Loucy (cell line): ENCODE measurements at regions not wholly inside any gene's neighbourhood (a gene's known extent, or its start where the extent isn't known, plus 50 kb on each side); places are given as distances from the start of the nearest gene placed in this dataset.

Experiments used
- H2AFZ ChIP-seq: fragments of 200-600 bp; sonication (generic); 2 replicates; pipeline ENCODE4 v1.6.0; 2016; ENCODE audit warnings: antibody characterized with exemption, mild to moderate bottlenecking, low read length, moderate library complexity
- H3F3A ChIP-seq: fragments of 200-600 bp; 2 replicates; pipeline ENCODE4 v1.6.0; 2016; ENCODE audit warnings: antibody characterized with exemption, low read depth, mild to moderate bottlenecking
- H3K27me3 ChIP-seq: fragments of 200-600 bp; sonication (generic); 2 replicates; pipeline ENCODE4 v1.6.1; 2014; ENCODE audit warnings: low read length, mild to moderate bottlenecking; ENCODE audit not compliant: insufficient read depth, poor library complexity, severe bottlenecking
- H3K36me3 ChIP-seq: fragments of 200-600 bp; sonication (generic); 2 replicates; pipeline ENCODE4 v1.6.1; 2016; ENCODE audit warnings: low read length; ENCODE audit not compliant: insufficient read depth
- H3K4me1 ChIP-seq: fragments of 200-600 bp; sonication (generic); 2 replicates; pipeline ENCODE4 v1.5.1; 2014; ENCODE audit warnings: low read length, mild to moderate bottlenecking; ENCODE audit not compliant: insufficient read depth, poor library complexity, severe bottlenecking
- H3K4me2 ChIP-seq: fragments of 200-600 bp; sonication (generic); 2 replicates; pipeline ENCODE4 v1.6.0; 2014; ENCODE audit warnings: antibody characterized with exemption, low read length, low read depth, mild to moderate bottlenecking; ENCODE audit not compliant: poor library complexity, severe bottlenecking
- H3K4me3 ChIP-seq: fragments of 200-600 bp; sonication (generic); 2 replicates; pipeline ENCODE4 v1.5.1; 2014; ENCODE audit warnings: low read length, mild to moderate bottlenecking, mixed read lengths; ENCODE audit not compliant: poor library complexity, severe bottlenecking
- H3K79me2 ChIP-seq: fragments of 200-600 bp; sonication (generic); 2 replicates; pipeline ENCODE4 v1.6.1; 2014; ENCODE audit warnings: low read length; ENCODE audit not compliant: insufficient read depth
- H3K9ac ChIP-seq: fragments of 200-600 bp; sonication (generic); 2 replicates; pipeline ENCODE4 v1.6.0; 2014; ENCODE audit warnings: mild to moderate bottlenecking, low read depth, low read length, moderate library complexity; ENCODE audit not compliant: poor library complexity, severe bottlenecking
- H3K9me2 ChIP-seq: fragments of 200-600 bp; sonication (generic); replicated peaks from 2 replicates; pipeline ENCODE4 v1.6.1; 2016; ENCODE audit warnings: low read depth, low read length, mixed read lengths
- H3K9me3 ChIP-seq: fragments of 200-600 bp; sonication (generic); 2 replicates; pipeline ENCODE4 v1.6.1; 2014; ENCODE audit warnings: mild to moderate bottlenecking, antibody characterized with exemption, low read length, low read depth; ENCODE audit not compliant: insufficient read depth
- H4K20me1 ChIP-seq: fragments of 200-600 bp; sonication (generic); 2 replicates; pipeline ENCODE4 v1.6.0; 2014; ENCODE audit warnings: antibody characterized with exemption, low read length, mild to moderate bottlenecking; ENCODE audit not compliant: insufficient read depth, poor library complexity, severe bottlenecking
- EZH2phosphoT487 ChIP-seq: fragments of 200-600 bp; IDR thresholded peaks from 2 replicates; pipeline ENCODE4 v1.6.1; 2018; ENCODE audit warnings: antibody characterized with exemption, mild to moderate bottlenecking, moderate library complexity, borderline replicate concordance
- TF ChIP-seq, protein P1 (sequence below): fragments of 200-600 bp; sonication (generic); conservative IDR thresholded peaks from 2 replicates; pipeline ENCODE4 v1.5.1; 2014; ENCODE audit warnings: mild to moderate bottlenecking, antibody characterized with exemption, low read length

DNA sequence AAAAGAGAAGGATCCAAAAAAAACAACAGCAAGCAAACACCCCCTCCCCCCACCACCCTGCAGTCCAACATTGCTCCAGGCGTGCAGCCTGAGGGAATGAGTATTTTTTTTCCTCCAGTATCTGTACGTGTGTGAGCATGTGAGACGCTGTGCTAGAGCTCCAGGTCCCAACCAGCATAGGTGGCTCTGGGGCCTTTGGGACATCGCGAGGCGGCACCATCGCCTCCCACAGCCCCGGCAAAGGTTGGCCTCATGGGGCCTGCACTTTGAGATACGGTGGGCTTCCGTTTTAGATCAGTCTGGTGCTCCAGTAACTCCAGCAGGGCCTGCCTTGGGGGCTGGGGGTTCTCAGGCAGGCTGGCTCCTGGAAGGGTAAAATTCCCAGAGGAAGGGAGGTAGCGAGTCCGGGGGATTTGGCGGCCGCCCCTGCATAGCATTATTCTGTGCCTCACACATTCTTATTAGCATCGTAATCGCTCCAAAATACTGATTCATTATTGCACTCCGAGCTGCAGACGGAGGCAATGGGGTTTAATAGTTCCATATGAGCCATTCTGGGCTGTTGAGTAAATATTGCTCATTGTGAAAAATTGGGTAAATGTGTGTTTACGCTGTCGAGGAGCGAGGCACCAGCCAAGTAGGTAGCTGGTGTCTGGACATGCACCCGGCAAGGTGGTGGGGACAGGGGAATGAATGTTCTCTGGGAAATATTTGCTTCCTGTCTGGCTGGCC is 143.1 kb upstream of the MYL2 start:
- Histone ChIP-seq H3K9ac (peak overlapping the region; percentile 17), H3K4me3 (no peak overlapping the region), H3K27me3 (no peaks in the 10 kb centered on the region), H3K9me3 (no peaks in the 10 kb centered on the region), H3K36me3 (no peaks in the 10 kb centered on the region), H3K4me1 (peaks cover 7% of the 10 kb centered on the region), H2AFZ (no peak overlapping the region), H4K20me1 (no peaks in the 10 kb centered on the region), H3K4me2 (no peak overlapping the region), H3K9me2 (no peaks in the 10 kb centered on the region), H3K79me2 (no peaks in the 10 kb centered on the region), H3F3A (no peaks in the 10 kb centered on the region)
- no peak for TF ChIP-seq EZH2phosphoT487
- TF ChIP-seq, protein P1, sequence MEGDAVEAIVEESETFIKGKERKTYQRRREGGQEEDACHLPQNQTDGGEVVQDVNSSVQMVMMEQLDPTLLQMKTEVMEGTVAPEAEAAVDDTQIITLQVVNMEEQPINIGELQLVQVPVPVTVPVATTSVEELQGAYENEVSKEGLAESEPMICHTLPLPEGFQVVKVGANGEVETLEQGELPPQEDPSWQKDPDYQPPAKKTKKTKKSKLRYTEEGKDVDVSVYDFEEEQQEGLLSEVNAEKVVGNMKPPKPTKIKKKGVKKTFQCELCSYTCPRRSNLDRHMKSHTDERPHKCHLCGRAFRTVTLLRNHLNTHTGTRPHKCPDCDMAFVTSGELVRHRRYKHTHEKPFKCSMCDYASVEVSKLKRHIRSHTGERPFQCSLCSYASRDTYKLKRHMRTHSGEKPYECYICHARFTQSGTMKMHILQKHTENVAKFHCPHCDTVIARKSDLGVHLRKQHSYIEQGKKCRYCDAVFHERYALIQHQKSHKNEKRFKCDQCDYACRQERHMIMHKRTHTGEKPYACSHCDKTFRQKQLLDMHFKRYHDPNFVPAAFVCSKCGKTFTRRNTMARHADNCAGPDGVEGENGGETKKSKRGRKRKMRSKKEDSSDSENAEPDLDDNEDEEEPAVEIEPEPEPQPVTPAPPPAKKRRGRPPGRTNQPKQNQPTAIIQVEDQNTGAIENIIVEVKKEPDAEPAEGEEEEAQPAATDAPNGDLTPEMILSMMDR = no peak

DNA sequence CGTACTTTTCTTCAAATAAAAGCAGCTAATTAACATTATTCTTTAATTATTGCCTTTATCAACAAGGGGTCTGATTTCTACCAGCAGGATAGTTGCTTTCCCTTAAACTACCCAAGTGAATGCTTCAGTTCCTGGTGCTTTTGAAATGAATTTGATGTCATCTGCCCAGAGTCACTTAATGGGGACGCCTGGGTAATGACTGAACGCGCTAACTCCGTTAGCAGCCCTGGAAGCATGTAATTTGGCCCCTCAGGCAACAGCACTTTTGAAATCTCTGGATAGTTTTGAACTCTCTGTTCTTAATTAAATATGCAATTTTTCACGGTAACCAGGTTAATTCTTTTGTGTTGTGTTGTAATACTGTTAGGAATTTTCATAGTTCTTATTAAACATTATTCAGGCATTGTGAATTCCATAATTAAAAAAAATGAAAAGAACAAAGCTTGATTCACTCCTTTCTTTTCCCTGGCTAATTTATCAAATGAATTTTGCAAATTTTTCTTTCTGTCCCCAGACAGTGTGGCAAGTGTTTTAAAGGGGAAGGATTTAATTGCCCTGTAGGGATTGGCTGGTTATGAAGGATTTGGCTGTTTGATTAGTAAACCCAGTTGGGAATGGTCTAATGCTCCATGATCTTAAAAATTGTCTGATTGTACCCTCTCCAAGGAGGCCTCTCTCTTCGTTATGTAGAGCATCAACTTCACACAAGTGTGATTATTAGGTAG is 137.5 kb upstream of the MYL2 start:
- Histone ChIP-seq H3K9me2 (no peaks in the 10 kb centered on the region), H3K4me3 (peak overlapping the region; percentile 55), H3K36me3 (no peaks in the 10 kb centered on the region), H2AFZ (peak overlapping the region; percentile 73), H4K20me1 (no peaks in the 10 kb centered on the region), H3K27me3 (no peaks in the 10 kb centered on the region), H3F3A (peaks cover 16% of the 10 kb centered on the region; the same call in 1 of the 2 replicates), H3K79me2 (no peaks in the 10 kb centered on the region), H3K9ac (peak overlapping the region; percentile 57), H3K4me2 (peak overlapping the region; percentile 64), H3K4me1 (peaks cover 33% of the 10 kb centered on the region), H3K9me3 (no peaks in the 10 kb centered on the region)
- TF ChIP-seq, protein P1 = no peak
- TF ChIP-seq EZH2phosphoT487 = no peak

DNA sequence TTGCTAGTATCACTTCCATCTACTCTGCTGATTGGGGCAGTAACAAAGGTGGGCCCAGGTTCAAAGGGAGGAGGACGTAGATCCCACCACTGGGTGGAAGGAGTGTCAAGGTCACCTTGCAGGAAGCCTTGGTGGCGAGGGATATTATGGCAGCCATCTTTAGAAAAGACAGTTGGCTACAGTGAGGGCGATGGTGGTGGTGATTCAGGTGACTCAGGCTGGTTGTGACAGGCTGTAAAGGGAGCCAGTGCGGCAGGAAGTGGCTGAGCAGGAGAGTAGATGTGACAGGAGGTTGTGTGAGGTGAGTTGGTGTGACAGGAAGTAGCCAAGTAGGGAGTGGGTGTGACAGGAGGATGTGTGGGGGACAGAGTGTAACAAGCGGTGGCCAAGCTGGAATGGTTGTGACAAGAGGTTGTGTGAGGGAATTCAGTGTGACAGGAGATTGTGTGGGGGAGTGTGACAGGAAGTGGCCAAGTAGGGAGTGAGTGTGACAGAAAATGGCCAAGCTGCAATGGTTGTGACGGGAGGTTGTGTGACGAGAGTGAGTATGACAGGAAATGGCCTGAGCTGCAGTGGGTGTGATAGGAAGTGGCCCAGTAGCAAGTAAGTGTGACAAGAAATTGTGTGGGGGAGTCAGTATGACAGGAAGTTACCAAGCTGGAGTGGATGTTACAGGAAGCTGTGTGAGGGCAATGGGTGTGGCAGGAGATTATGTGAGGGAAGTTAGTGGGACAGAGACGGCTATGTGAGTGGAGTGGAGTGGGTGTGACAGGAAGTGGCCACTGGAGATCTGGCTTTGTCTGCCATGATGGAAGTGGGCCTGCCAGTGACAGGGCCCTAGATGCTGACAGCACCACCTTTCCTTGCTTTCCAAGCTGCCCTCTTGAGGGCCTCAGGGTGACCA is 136.5 kb upstream of the MYL2 start:
- Histone ChIP-seq H4K20me1 (no peaks in the 10 kb centered on the region), H3K9ac (peak overlapping the region; percentile 57), H3K4me2 (peak overlapping the region; percentile 64), H3K79me2 (no peaks in the 10 kb centered on the region), H3K9me2 (no peaks in the 10 kb centered on the region), H3K4me1 (peaks cover 29% of the 10 kb centered on the region), H3F3A (peaks cover 16% of the 10 kb centered on the region; the same call in 1 of the 2 replicates), H3K4me3 (peak overlapping the region; percentile 55), H3K36me3 (no peaks in the 10 kb centered on the region), H2AFZ (peak overlapping the region; percentile 73), H3K27me3 (peaks cover 6% of the 10 kb centered on the region), H3K9me3 (no peaks in the 10 kb centered on the region)
- no peak for TF ChIP-seq EZH2phosphoT487
- TF ChIP-seq, protein P1 = no peak
